B cell (primary cell): ENCODE measurements at regions not wholly inside any gene's neighbourhood (a gene's known extent, or its start where the extent isn't known, plus 50 kb on each side); places are given as distances from the start of the nearest gene placed in this dataset.

ENCODE experiments used
- CTCF ChIP-seq: fragments of 200-600 bp; IDR thresholded peaks from one replicate; pipeline ENCODE4 v1.8.0; 2022; ENCODE audit warnings: antibody characterized with exemption, mild to moderate bottlenecking
- EZH2 ChIP-seq: IDR thresholded peaks from 2 replicates; pipeline ENCODE4 v1.6.1; 2012; ENCODE audit warnings: borderline replicate concordance, low read depth, mild to moderate bottlenecking, moderate library complexity, low read length; ENCODE audit not compliant: insufficient read depth, poor library complexity, severe bottlenecking

GRCh38 chr10:10687751-10688150 lies 329.9 kb upstream of the CELF2 start:
- TF ChIP-seq CTCF (no peak), EZH2 (no peak)
